ENCODE measurements at regions not wholly inside any gene's neighbourhood (a gene's known extent, or its start where the extent isn't known, plus 50 kb on each side); places are given as distances from the start of the nearest gene placed in this dataset.

DNA sequence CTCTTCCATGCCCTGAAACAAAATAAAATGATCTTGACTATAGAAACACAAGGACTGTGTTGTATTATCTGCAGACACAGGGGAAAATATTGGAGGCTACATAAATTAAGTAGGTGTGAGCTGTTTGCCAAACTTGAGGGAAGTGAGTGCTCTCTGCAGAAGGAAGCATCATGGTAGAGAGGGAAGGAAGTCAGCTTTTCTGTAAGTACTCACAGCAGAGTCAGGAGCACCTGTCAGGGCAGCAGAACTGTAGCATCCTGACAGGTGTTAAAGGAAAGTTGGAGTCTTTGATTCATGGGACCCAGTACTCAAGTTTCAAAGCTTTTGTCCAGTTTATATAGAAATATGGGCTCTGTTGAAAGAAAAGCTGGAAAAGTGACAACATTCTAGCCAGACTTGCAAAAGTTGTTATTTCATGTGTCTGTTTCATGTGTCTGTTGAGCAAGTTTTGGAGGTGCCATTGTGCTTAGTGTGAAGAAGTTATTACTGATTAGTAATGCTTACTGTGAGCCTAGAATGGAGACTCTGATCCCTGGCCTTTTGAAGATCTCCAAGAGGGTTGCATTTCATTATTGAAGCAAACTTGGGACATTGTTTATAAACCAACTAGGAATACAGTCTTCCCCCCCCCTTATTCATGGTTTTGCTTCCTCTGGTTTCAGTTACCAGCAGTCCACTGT is 194.7 kb downstream of the SPATA31D1 start:
- peak overlapping the region in 3 of 6 donors; percentile 70 to 84 (median 81) for H3K27ac Mint-ChIP-seq
- peaks cover 0 to 5% of the 10 kb centered on the region in 2 donors for H3K36me3 Mint-ChIP-seq
- H3K4me3 Mint-ChIP-seq, result peak overlapping the region in 4 of 8 donors; percentile 15 to 76 (median 46)
- H3K9me3 Mint-ChIP-seq, result peaks cover 0 to 2% (median 0%) of the 10 kb centered on the region in 7 donors
- peaks cover 32 to 46% (median 37%) of the 10 kb centered on the region in 3 donors for H3K4me1 Mint-ChIP-seq
- ATAC-seq (ENCODE audit: low read depth in 2 of 2) (peak; percentile 38 to 40), DNase-seq (no peak)
- no peaks in the 10 kb centered on the region for H3K27me3 Mint-ChIP-seq

DNA sequence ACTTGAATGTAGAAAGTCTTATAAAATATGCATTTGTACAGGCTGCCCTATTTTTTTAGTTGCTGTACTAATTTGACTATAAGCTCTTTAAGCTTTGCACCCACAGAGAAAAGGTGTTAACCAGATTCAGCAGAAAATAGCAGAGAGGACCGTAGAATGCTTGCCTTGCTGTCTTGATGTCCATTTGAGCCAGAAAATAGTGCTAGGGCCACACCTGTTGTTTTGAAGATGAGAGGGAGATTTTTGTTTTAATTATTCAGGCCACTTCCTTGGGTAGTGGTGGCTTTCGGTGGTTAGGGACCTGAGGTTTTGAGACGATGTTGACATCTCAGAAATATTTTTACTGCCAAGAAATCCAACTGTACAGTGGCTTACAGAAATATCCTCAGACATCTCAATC is 196.0 kb downstream of the SPATA31D1 start:
- peak; percentile 79 to 83 for ATAC-seq (ENCODE audit: low read depth in 2 of 2)
- peak overlapping the region; percentile 1 to 87 (median 58) for H3K27ac Mint-ChIP-seq
- H3K9me3 Mint-ChIP-seq, result peaks cover 0 to 2% (median 0%) of the 10 kb centered on the region in 7 donors

DNA sequence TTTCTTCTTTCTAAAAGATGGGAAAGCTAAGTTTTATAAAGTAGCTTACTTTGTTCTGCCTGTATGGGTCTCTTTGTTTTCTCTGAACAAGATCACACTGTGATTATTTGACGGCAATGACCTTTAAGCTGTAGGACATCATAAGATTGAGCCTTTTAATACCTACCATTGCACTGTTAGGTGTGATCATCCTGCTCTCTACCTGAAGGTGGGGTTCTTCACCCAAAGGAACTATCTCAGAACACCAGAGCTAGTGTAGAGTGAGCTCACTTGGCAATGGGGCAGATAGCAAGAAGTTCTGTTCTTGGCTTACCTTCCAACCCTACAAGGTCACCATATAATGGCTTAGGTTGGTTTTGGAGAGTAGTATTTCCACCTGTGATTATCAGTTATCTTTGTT is 200.2 kb downstream of the SPATA31D1 start:
- ATAC-seq (ENCODE audit: low read depth in 2 of 2) (peak in 1 of 2 donors; percentile 33), DNase-seq (no peak)
- Mint-ChIP-seq H3K9me3 (peaks cover 0 to 11% (median 3%) of the 10 kb centered on the region in 7 donors), H3K36me3 (peaks cover 2 to 5% of the 10 kb centered on the region in 2 donors), H3K4me1 (peaks cover 42 to 49% (median 45%) of the 10 kb centered on the region in 3 donors), H3K27ac (peak overlapping the region in 1 of 6 donors; percentile 84), H3K27me3 (no peaks in the 10 kb centered on the region), H3K4me3 (no peak overlapping the region)

More for the DNA sequence above, 196.0 kb downstream of the SPATA31D1 start:
- peak overlapping the region in 7 of 8 donors; percentile 13 to 69 (median 51) for H3K4me3 Mint-ChIP-seq
- peaks cover 37 to 51% (median 43%) of the 10 kb centered on the region in 3 donors for H3K4me1 Mint-ChIP-seq
- H3K36me3 Mint-ChIP-seq, result peaks cover 0 to 5% of the 10 kb centered on the region in 2 donors
- no peaks in the 10 kb centered on the region for H3K27me3 Mint-ChIP-seq
- peak; percentile 46 for DNase-seq

DNA sequence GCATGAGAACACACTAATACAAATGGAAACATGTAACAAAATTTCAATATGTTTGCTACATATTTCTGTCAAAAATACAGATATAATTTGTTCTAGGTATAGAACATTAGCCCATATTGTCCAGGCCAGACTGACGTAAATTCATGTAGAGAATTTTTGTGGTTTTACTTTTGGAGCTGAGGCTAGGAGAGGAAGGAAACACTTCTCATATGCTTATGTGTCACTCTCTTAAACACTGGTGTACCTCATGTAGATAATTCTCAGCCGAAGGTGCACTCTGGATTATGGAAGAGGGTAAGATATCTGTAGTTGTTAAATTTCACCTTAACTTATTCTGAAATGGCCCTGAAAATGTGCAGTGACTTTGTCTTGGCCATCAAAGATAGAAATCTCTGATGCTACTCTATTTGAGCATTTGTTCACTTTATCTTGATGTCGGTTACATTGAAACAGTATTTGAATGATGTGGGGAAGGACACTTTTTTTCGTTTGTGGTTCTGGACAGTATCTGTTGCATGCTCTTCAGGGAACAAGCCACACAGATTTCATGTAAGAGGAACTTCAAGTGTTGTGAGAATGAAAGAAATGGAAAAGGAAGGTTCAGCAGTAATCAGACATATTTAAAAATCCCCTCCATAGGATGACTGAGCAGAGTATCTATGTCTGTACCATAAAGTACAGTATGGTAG is 202.7 kb downstream of the SPATA31D1 start:
- Mint-ChIP-seq H3K36me3 (peaks cover 9% of the 10 kb centered on the region in 2 donors), H3K27me3 (no peaks in the 10 kb centered on the region), H3K4me1 (peaks cover 25 to 32% (median 27%) of the 10 kb centered on the region in 3 donors), H3K4me3 (peak overlapping the region in 1 of 8 donors; percentile 15), H3K9me3 (peaks cover 0 to 14% (median 6%) of the 10 kb centered on the region in 7 donors), H3K27ac (peak overlapping the region in 5 of 6 donors; percentile 3 to 62 (median 9))
- no peak for DNase-seq
- ATAC-seq (ENCODE audit: low read depth in 2 of 2), result no peak

DNA sequence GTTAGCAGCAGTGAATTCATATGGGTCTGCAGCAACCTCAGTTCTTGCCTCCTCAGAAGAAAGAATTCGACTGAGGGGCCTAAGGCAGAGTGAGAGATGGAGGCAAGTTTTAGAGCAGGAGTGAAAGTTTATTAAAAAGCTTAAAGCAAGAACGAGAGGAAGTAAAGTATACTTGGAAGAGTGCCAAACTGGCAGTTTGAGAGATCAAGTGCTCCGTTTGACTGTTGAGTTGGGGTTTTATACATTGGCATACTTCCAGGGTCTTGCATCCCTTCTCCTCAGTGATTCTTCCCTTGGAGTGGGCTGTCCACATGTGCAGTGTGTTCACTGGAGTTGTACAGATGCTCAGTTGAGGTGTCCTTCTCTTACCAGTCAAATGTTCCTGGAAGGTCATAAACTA is 203.6 kb downstream of the SPATA31D1 start:
- Mint-ChIP-seq H3K4me1 (peaks cover 32 to 35% (median 33%) of the 10 kb centered on the region in 3 donors), H3K9me3 (peaks cover 0 to 14% (median 6%) of the 10 kb centered on the region in 7 donors), H3K27ac (peak overlapping the region in 1 of 6 donors; percentile 93), H3K36me3 (peaks cover 9% of the 10 kb centered on the region in 2 donors), H3K4me3 (no peak overlapping the region), H3K27me3 (no peaks in the 10 kb centered on the region)
- no peak for ATAC-seq (ENCODE audit: low read depth in 2 of 2)
- no peak for DNase-seq

DNA sequence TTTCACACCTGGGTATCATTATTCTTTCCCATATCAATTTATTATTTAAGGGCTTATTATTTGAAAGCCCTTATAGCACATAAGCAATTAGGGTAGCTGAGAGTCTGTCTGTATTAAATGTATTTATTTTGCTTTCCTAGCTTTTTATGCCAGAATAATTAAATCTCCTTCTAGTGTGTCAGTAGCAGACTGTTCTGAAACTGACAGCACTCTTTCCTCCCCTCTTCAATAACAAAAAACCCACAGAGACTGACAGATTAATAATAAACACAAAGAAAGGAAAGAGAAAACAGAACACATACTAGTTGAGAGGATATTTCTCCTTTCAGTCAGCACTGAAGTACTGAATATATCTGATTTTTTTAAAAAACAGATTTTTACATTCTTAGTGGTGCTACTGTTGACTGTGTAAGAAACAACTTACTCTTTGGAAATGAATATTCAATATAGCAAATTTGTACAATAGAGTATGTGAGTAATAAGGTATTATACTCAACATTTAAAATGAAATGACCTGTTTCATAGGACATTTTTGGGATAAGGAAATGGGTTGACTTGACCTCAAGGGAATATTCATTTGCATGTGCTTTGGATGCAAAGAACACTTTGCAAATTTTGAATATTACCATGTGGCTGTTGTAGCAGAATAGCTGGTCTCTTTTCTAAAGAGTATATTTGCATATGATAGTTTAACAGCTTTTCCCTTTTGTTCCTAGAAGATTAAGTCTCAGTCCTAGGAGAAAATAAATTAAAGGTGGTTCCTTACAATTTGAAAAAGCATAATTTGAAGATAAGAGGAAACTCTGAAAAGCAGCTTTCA is 208.3 kb downstream of the SPATA31D1 start:
- H3K4me1 Mint-ChIP-seq, result peaks cover 19 to 26% (median 21%) of the 10 kb centered on the region in 3 donors
- DNase-seq (no peak), ATAC-seq (ENCODE audit: low read depth in 2 of 2) (no peak)
- H3K4me3 Mint-ChIP-seq, result no peak overlapping the region
- peaks cover 4 to 9% of the 10 kb centered on the region in 2 donors for H3K36me3 Mint-ChIP-seq
- peak overlapping the region in 1 of 6 donors; percentile 1 for H3K27ac Mint-ChIP-seq
- H3K27me3 Mint-ChIP-seq, result no peaks in the 10 kb centered on the region
- peaks cover 0 to 10% (median 6%) of the 10 kb centered on the region in 7 donors for H3K9me3 Mint-ChIP-seq

- ATAC-seq (ENCODE audit: low read depth in 2 of 2) (no peak), DNase-seq (no peak)
- no peaks in the 10 kb centered on the region for H3K36me3 Mint-ChIP-seq
- H3K27me3 Mint-ChIP-seq, result no peaks in the 10 kb centered on the region
- H3K4me1 Mint-ChIP-seq, result peaks cover 24 to 27% (median 26%) of the 10 kb centered on the region in 3 donors
- peak overlapping the region in 1 of 6 donors; percentile 70 for H3K27ac Mint-ChIP-seq
- no peaks in the 10 kb centered on the region for H3K9me3 Mint-ChIP-seq
- no peak overlapping the region for H3K4me3 Mint-ChIP-seq
These were observed 212.6 kb downstream of the SPATA31D1 start for GRCh38 chr9:82201196-82201595.

GRCh38 chr9:82202808-82203207 is 214.2 kb downstream of the SPATA31D1 start:
- peak overlapping the region in 1 of 6 donors; percentile 73 for H3K27ac Mint-ChIP-seq
- no peaks in the 10 kb centered on the region for H3K27me3 Mint-ChIP-seq
- H3K36me3 Mint-ChIP-seq, result peaks cover 0 to 1% of the 10 kb centered on the region in 2 donors
- ATAC-seq (ENCODE audit: low read depth in 2 of 2), result no peak
- no peak for DNase-seq
- H3K4me3 Mint-ChIP-seq, result no peak overlapping the region
- H3K4me1 Mint-ChIP-seq, result peaks cover 18 to 22% (median 19%) of the 10 kb centered on the region in 3 donors
- peaks cover 0 to 2% (median under 1%) of the 10 kb centered on the region in 7 donors for H3K9me3 Mint-ChIP-seq

GRCh38 chr9:82206490-82206889 is 217.9 kb downstream of the SPATA31D1 start:
- no peak overlapping the region for H3K27ac Mint-ChIP-seq
- no peak overlapping the region for H3K4me3 Mint-ChIP-seq
- peaks cover 7 to 24% (median 20%) of the 10 kb centered on the region in 7 donors for H3K9me3 Mint-ChIP-seq
- no peak for ATAC-seq (ENCODE audit: low read depth in 2 of 2)
- peaks cover 26 to 39% (median 28%) of the 10 kb centered on the region in 3 donors for H3K4me1 Mint-ChIP-seq
- no peak for DNase-seq
- H3K36me3 Mint-ChIP-seq, result peaks cover 8 to 25% of the 10 kb centered on the region in 2 donors
- H3K27me3 Mint-ChIP-seq, result no peaks in the 10 kb centered on the region

GRCh38 chr9:82206946-82207345 is 218.4 kb downstream of the SPATA31D1 start:
- Mint-ChIP-seq H3K27ac (peak overlapping the region in 1 of 6 donors; percentile 57), H3K27me3 (no peaks in the 10 kb centered on the region), H3K9me3 (peaks cover 7 to 24% (median 20%) of the 10 kb centered on the region in 7 donors), H3K36me3 (peaks cover 8 to 25% of the 10 kb centered on the region in 2 donors), H3K4me3 (no peak overlapping the region), H3K4me1 (peaks cover 26 to 39% (median 28%) of the 10 kb centered on the region in 3 donors)
- ATAC-seq (ENCODE audit: low read depth in 2 of 2) (no peak), DNase-seq (no peak)

- Mint-ChIP-seq H3K27me3 (no peaks in the 10 kb centered on the region), H3K4me1 (peaks cover 26 to 39% (median 28%) of the 10 kb centered on the region in 3 donors), H3K9me3 (peaks cover 7 to 24% (median 20%) of the 10 kb centered on the region in 7 donors), H3K36me3 (peaks cover 8 to 25% of the 10 kb centered on the region in 2 donors), H3K27ac (peak overlapping the region in 2 of 6 donors; percentile 16 to 24), H3K4me3 (peak overlapping the region in 2 of 8 donors; percentile 11 to 18)
- DNase-seq (no peak), ATAC-seq (ENCODE audit: low read depth in 2 of 2) (no peak)
These were observed 220.3 kb downstream of the SPATA31D1 start for GRCh38 chr9:82208741-82209450.

DNA sequence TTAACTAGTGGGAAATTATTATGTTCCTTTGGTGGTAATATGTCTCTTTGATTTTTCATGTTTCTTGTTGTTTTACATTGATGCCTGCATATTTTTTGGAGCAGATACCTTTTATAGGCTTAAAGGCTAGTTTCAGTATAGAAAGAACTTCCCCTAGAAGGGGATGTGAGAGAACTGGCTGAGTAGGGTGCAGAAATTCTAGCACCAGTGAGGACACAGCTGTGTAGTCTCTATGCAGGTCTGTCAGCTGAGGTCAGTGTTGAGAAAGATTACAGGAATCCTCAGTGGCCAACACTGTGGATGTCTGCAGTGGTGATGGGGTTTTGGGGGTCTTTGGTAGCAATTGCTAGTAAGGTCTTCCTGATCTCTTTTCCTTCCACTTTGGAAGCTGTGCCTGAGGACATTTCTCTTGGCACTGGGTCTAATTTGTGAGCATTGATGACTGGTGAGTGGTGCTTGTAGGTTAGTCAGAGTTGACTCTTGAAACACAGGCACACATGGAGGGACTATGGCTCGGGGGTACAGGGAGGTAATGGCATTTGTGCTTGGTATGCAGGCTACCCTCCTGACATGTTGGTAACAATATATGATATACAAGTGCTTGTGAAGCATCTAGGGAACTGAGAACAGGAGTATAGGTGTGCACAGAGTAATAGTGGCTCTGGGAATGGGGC is 221.4 kb downstream of the SPATA31D1 start:
- H3K4me1 Mint-ChIP-seq, result peaks cover 26 to 39% (median 28%) of the 10 kb centered on the region in 3 donors
- peaks cover 8 to 25% of the 10 kb centered on the region in 2 donors for H3K36me3 Mint-ChIP-seq
- H3K27me3 Mint-ChIP-seq, result peaks cover 0 to under 1% (median 0%) of the 10 kb centered on the region in 3 donors
- ATAC-seq (ENCODE audit: low read depth in 2 of 2) (peak; percentile 58 to 83), DNase-seq (peak; percentile 9)
- H3K4me3 Mint-ChIP-seq, result peak overlapping the region in 1 of 8 donors; percentile 0
- H3K27ac Mint-ChIP-seq, result peak overlapping the region in 4 of 6 donors; percentile 1 to 75 (median 18)
- H3K9me3 Mint-ChIP-seq, result peaks cover 7 to 25% (median 20%) of the 10 kb centered on the region in 7 donors
